GM23338 (cell line): ENCODE measurements at regions not wholly inside any gene's neighbourhood (a gene's known extent, or its start where the extent isn't known, plus 50 kb on each side); places are given as distances from the start of the nearest gene placed in this dataset.

Experiments used
- ATAC-seq: fragments of 200-7000 bp; cut with Tn5 transposase; 3 replicates; pipeline ENCODE4 v1.9.1; 2020
- DNase-seq: peaks from one replicate; pipeline ENCODE4 v3.0.0-alpha.2; 2015; ENCODE audit warnings: low spot score
- H2AFZ ChIP-seq: fragments of 200-600 bp; sonication (generic); 2 replicates; pipeline ENCODE4 v1.8.0; 2016; ENCODE audit warnings: antibody characterized with exemption, mild to moderate bottlenecking, moderate library complexity
- H3F3A ChIP-seq: fragments of 200-600 bp; sonication (generic); replicated peaks from 2 replicates; pipeline ENCODE4 v1.8.0; 2017; ENCODE audit warnings: antibody characterized with exemption, mixed run types, low read depth
- H3K27ac ChIP-seq: fragments of 200-600 bp; sonication (generic); 2 replicates; pipeline ENCODE4 v1.6.1; 2016; ENCODE audit warnings: low read depth
- H3K27me3 ChIP-seq: fragments of 200-600 bp; sonication (generic); 2 replicates; pipeline ENCODE4 v1.8.0; 2016; ENCODE audit warnings: mild to moderate bottlenecking, mixed run types, moderate library complexity; ENCODE audit not compliant: insufficient read depth
- H3K36me3 ChIP-seq: fragments of 200-600 bp; sonication (generic); 2 replicates; pipeline ENCODE4 v1.8.0; 2016; ENCODE audit warnings: mild to moderate bottlenecking; ENCODE audit not compliant: insufficient read depth
- H3K4me1 ChIP-seq: fragments of 200-600 bp; sonication (generic); 2 replicates; pipeline ENCODE4 v1.8.0; 2016; ENCODE audit warnings: mild to moderate bottlenecking, moderate library complexity; ENCODE audit not compliant: insufficient read depth
- H3K4me2 ChIP-seq: fragments of 200-600 bp; sonication (generic); 2 replicates; pipeline ENCODE4 v1.7.1; 2017; ENCODE audit warnings: mixed run types
- H3K4me3 ChIP-seq: fragments of 200-600 bp; sonication (generic); 2 replicates; pipeline ENCODE4 v1.6.1; 2016; ENCODE audit warnings: mixed run types
- H3K79me2 ChIP-seq: fragments of 200-600 bp; sonication (generic); replicated peaks from 2 replicates; pipeline ENCODE4 v1.8.0; 2017; ENCODE audit warnings: mild to moderate bottlenecking; ENCODE audit not compliant: insufficient read depth
- H3K9me2 ChIP-seq: fragments of 200-600 bp; sonication (generic); 2 replicates; pipeline ENCODE4 v1.8.0; 2017; ENCODE audit not compliant: insufficient read depth
- H4K20me1 ChIP-seq: fragments of 200-600 bp; sonication (generic); replicated peaks from 2 replicates; pipeline ENCODE4 v1.8.0; 2017; ENCODE audit warnings: mild to moderate bottlenecking; ENCODE audit not compliant: insufficient read depth
- H3K27ac Mint-ChIP-seq: 2 replicates; pipeline ENCODE4 v1.8.0; 2020; ENCODE audit warnings: inconsistent platforms, mild to moderate bottlenecking, moderate library complexity, mixed read lengths
- H3K27me3 Mint-ChIP-seq: 3 replicates; pipeline ENCODE4 v1.8.0; 2022; ENCODE audit warnings: low read depth, mild to moderate bottlenecking, moderate library complexity, mixed read lengths, inconsistent platforms; ENCODE audit not compliant: insufficient read depth, poor library complexity
- H3K36me3 Mint-ChIP-seq: 3 replicates; pipeline ENCODE4 v1.8.0; 2021; ENCODE audit warnings: low read depth, mild to moderate bottlenecking, inconsistent platforms, moderate library complexity, mixed read lengths
- H3K4me1 Mint-ChIP-seq: 3 replicates; pipeline ENCODE4 v1.8.0; 2020; ENCODE audit warnings: mild to moderate bottlenecking, inconsistent platforms, mixed read lengths
- H3K4me3 Mint-ChIP-seq: 3 replicates; pipeline ENCODE4 v1.8.0; 2021; ENCODE audit warnings: moderate library complexity, mild to moderate bottlenecking, inconsistent platforms, mixed read lengths
- H3K9me3 Mint-ChIP-seq: 3 replicates; pipeline ENCODE4 v1.8.0; 2020; ENCODE audit warnings: moderate library complexity, mild to moderate bottlenecking, inconsistent platforms, mixed read lengths
- CREB1 ChIP-seq: fragments of 250-450 bp; sonication (Bioruptor Pico); IDR thresholded peaks from 2 replicates; pipeline ENCODE4 v1.5.0; 2020; ENCODE audit warnings: low read depth, mild to moderate bottlenecking, moderate library complexity
- ETS1 ChIP-seq: IDR thresholded peaks from 2 replicates; pipeline ENCODE4 v1.6.1; 2016; ENCODE audit warnings: antibody characterized with exemption
- EZH2 ChIP-seq: fragments of 200-600 bp; sonication (generic); IDR thresholded peaks from one replicate; pipeline ENCODE4 v1.8.0; 2017; ENCODE audit warnings: antibody characterized with exemption, mild to moderate bottlenecking, low read depth; ENCODE audit not compliant: unreplicated experiment
- EZH2phosphoT487 ChIP-seq: fragments of 200-600 bp; sonication (generic); IDR thresholded peaks from one replicate; pipeline ENCODE4 v1.8.1; 2018; ENCODE audit warnings: antibody characterized with exemption; ENCODE audit not compliant: unreplicated experiment
- JUNB ChIP-seq: IDR thresholded peaks from one replicate; pipeline ENCODE4 v1.6.1; 2016; ENCODE audit warnings: antibody characterized with exemption; ENCODE audit not compliant: unreplicated experiment
- NANOG ChIP-seq: IDR thresholded peaks from 2 replicates; pipeline ENCODE4 v1.6.1; 2016; ENCODE audit warnings: antibody characterized with exemption, borderline replicate concordance
- STAT1 ChIP-seq: IDR thresholded peaks from one replicate; pipeline ENCODE4 v1.6.1; 2016; ENCODE audit warnings: antibody characterized with exemption; ENCODE audit not compliant: unreplicated experiment
- ZNF114 ChIP-seq: fragments of 250-450 bp; sonication (Bioruptor Pico); IDR thresholded peaks from 2 replicates; pipeline ENCODE4 v1.5.0; 2020; ENCODE audit warnings: mild to moderate bottlenecking, moderate library complexity
- ZNF331 ChIP-seq: fragments of 250-450 bp; sonication (Bioruptor Pico); IDR thresholded peaks from 2 replicates; pipeline ENCODE4 v1.5.0; 2020; ENCODE audit warnings: low read depth, mild to moderate bottlenecking, moderate library complexity
- TF ChIP-seq, protein P1 (sequence below), 2 experiments: fragments of 200-600 bp in 1 of 2; sonication (generic) in 1 of 2; conservative IDR thresholded peaks; 2 replicates each; pipeline versions ENCODE4 v1.5.1 to v1.6.1; 2016 to 2017; ENCODE audit warnings: antibody characterized with exemption in 2 of 2, low read depth in 2 of 2, mild to moderate bottlenecking in 2 of 2, moderate library complexity in 1 of 2
- TF ChIP-seq, protein P2 (sequence below): IDR thresholded peaks from one replicate; pipeline ENCODE4 v1.6.1; 2018; ENCODE audit warnings: antibody characterized with exemption; ENCODE audit not compliant: unreplicated experiment

DNA sequence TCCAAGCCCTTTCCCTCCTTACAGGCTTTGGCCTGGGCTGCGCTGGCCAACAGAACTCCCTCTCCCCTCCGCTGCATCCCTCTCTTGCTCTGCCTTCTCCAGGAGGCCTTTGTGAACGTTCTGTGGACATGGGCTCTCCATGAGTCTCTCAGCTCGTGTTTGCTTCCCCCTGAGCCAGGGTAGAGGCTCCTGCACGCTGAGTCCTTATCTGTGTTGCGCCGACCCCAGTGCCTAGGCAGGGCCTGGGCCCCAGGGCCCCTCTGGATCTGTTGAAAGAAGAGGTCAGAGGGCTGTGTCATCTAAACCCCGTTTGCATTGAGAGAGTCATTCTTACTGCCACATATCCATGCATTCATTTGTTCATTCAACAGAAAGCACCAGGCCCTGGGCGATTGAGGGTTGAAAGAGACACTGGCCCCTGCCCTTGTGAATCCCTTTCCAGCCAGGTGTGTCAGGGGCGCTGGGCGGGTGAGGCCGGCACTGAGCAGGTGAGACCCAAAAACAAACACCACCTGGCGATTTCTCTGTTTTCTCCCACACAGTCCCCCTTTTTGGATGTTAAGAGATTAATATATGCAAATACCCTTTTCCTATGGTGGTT lies 111.2 kb upstream of the IER5L start (continued):
- no peak for TF ChIP-seq NANOG
- no peak for TF ChIP-seq EZH2phosphoT487
- TF ChIP-seq ZNF114 = no peak
- no peak for TF ChIP-seq CREB1
- no peak for TF ChIP-seq ETS1
- TF ChIP-seq JUNB = no peak
- TF ChIP-seq, protein P1, sequence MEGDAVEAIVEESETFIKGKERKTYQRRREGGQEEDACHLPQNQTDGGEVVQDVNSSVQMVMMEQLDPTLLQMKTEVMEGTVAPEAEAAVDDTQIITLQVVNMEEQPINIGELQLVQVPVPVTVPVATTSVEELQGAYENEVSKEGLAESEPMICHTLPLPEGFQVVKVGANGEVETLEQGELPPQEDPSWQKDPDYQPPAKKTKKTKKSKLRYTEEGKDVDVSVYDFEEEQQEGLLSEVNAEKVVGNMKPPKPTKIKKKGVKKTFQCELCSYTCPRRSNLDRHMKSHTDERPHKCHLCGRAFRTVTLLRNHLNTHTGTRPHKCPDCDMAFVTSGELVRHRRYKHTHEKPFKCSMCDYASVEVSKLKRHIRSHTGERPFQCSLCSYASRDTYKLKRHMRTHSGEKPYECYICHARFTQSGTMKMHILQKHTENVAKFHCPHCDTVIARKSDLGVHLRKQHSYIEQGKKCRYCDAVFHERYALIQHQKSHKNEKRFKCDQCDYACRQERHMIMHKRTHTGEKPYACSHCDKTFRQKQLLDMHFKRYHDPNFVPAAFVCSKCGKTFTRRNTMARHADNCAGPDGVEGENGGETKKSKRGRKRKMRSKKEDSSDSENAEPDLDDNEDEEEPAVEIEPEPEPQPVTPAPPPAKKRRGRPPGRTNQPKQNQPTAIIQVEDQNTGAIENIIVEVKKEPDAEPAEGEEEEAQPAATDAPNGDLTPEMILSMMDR (conservative IDR thresholded peaks at IDR 0.05; ENCODE audit: low read depth in 2 of 2) = no peak
- no peak for TF ChIP-seq EZH2
- no peak for TF ChIP-seq STAT1
- TF ChIP-seq ZNF331 (CRISPR knock-in tag) = no peak

DNA sequence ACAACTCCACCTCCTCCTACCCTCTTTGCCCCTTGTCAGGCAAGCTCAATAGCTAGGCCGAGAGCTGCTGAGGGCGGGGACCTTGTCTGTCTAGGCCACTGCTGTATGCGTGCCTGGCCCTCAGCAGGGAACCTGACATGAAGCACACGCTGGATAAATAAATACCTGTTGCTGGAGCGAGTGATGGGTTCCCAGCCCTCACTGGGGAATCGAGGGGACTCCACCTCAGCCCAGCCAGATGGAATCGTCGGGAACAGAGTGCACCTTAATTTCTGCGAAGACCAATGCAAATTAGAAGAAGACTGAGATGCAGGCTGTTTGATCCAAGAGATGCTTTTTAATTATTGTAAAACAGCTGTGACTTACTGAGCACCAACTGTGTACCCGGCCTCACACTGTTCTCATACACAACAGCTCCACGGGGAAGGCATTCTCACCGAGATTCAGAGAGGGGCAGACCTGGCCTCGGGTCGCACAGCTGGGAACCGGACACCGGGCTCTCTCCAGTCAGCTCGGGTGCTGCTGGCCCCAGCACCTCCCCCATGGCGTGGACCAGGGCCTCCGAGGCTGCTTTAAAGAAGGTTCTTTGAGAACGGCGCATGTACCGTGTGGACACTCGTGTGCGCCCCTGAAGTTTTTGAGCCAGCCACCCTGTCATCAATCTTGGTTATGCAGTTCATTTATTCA lies 109.7 kb upstream of the IER5L start:
- ATAC-seq (peak; percentile 21), DNase-seq (no peak)
- no peak overlapping the region for H3K27ac ChIP-seq
- no peaks in the 10 kb centered on the region for H3K79me2 ChIP-seq
- H4K20me1 ChIP-seq = no peaks in the 10 kb centered on the region
- Mint-ChIP-seq H3K36me3 (no peaks in the 10 kb centered on the region; the same call in 2 of the 3 replicates), H3K4me3 (no peak overlapping the region; the same call in 2 of the 3 replicates), H3K27ac (no peak overlapping the region), H3K9me3 (no peaks in the 10 kb centered on the region), H3K27me3 (peaks cover 7% of the 10 kb centered on the region), H3K4me1 (peaks cover 27% of the 10 kb centered on the region)
- no peaks in the 10 kb centered on the region for H3K36me3 ChIP-seq
- H3K27me3 ChIP-seq = no peaks in the 10 kb centered on the region
- H2AFZ ChIP-seq = no peak overlapping the region
- peaks cover 6% of the 10 kb centered on the region; the same call in 1 of the 2 replicates for H3K4me1 ChIP-seq
- H3K4me3 ChIP-seq = no peak overlapping the region
- H3K4me2 ChIP-seq = no peak overlapping the region
- H3K9me2 ChIP-seq = no peaks in the 10 kb centered on the region
- H3F3A ChIP-seq = no peaks in the 10 kb centered on the region
- TF ChIP-seq, protein P2, sequence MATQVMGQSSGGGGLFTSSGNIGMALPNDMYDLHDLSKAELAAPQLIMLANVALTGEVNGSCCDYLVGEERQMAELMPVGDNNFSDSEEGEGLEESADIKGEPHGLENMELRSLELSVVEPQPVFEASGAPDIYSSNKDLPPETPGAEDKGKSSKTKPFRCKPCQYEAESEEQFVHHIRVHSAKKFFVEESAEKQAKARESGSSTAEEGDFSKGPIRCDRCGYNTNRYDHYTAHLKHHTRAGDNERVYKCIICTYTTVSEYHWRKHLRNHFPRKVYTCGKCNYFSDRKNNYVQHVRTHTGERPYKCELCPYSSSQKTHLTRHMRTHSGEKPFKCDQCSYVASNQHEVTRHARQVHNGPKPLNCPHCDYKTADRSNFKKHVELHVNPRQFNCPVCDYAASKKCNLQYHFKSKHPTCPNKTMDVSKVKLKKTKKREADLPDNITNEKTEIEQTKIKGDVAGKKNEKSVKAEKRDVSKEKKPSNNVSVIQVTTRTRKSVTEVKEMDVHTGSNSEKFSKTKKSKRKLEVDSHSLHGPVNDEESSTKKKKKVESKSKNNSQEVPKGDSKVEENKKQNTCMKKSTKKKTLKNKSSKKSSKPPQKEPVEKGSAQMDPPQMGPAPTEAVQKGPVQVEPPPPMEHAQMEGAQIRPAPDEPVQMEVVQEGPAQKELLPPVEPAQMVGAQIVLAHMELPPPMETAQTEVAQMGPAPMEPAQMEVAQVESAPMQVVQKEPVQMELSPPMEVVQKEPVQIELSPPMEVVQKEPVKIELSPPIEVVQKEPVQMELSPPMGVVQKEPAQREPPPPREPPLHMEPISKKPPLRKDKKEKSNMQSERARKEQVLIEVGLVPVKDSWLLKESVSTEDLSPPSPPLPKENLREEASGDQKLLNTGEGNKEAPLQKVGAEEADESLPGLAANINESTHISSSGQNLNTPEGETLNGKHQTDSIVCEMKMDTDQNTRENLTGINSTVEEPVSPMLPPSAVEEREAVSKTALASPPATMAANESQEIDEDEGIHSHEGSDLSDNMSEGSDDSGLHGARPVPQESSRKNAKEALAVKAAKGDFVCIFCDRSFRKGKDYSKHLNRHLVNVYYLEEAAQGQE = no peak
- TF ChIP-seq NANOG (no peak), ZNF331 (CRISPR knock-in tag) (no peak), EZH2phosphoT487 (no peak), JUNB (no peak), ETS1 (no peak), EZH2 (no peak), ZNF114 (no peak), STAT1 (no peak)
- TF ChIP-seq, protein P1 (conservative IDR thresholded peaks at IDR 0.05; ENCODE audit: low read depth in 2 of 2) = no peak
